GM12878 (cell line): ENCODE measurements at regions not wholly inside any gene's neighbourhood (a gene's known extent, or its start where the extent isn't known, plus 50 kb on each side); places are given as distances from the start of the nearest gene placed in this dataset.

Source experiments
- ATAC-seq: fragments of 200-7000 bp; cut with Tn5 transposase; 3 replicates; pipeline ENCODE4 v1.9.1; 2020; ENCODE audit warnings: mild to moderate bottlenecking, moderate library complexity
- BruUV-seq: library from RNA; stranded (reverse); fragments of 400-500 nt; replicated peaks from 2 replicates; lab custom pipeline; 2021; lab: Mats Ljungman, UMichigan
- CTCF ChIA-PET: fragments of 300-600 bp; sonication (Branson Sonifier 250); formaldehyde crosslinking; extraction: SDS; loops from one replicate; lab custom pipeline; 2021; ENCODE audit warnings: inconsistent platforms; lab: Yijun Ruan, JAX
- POLR2A ChIA-PET: fragments of 350-600 bp; formaldehyde crosslinking; extraction: SDS; loops from one replicate; lab custom pipeline; 2021; ENCODE audit warnings: inconsistent platforms; lab: Charles Lee
- RAD21 ChIA-PET: fragments of 300-600 bp; sonication (Branson Sonifier 250); formaldehyde crosslinking; loops from one replicate; lab custom pipeline; 2023; ENCODE audit warnings: antibody characterized with exemption; ENCODE audit not compliant: unreplicated experiment; lab: Charles Lee
- SMC1A ChIA-PET: fragments of 300-600 bp; sonication (Branson Sonifier 250); formaldehyde crosslinking; loops from one replicate; lab custom pipeline; 2023; ENCODE audit not compliant: unreplicated experiment, uncharacterized antibody; lab: Charles Lee
- DNase-seq: peaks from one replicate; pipeline ENCODE4 v3.0.0-alpha.2; 2011; ENCODE audit warnings: low read depth, low spot score
- FAIRE-seq: peaks from 3 replicates; lab custom pipeline; 2011; peaks lifted over from hg19 to GRCh38; lab: Jason Lieb, UNC
- H2AFZ ChIP-seq: 2 replicates; pipeline ENCODE4 v1.6.0; 2011; ENCODE audit warnings: low read depth, low read length, control low read depth; ENCODE audit not compliant: control insufficient read depth
- H3K27ac ChIP-seq: 2 replicates; pipeline ENCODE4 v1.5.1; 2011; ENCODE audit warnings: control low read depth; ENCODE audit not compliant: control insufficient read depth, insufficient read depth
- H3K27me3 ChIP-seq, 2 experiments: replicated peaks in 1 of 2; 2 replicates each; pipeline versions ENCODE4 v1.6.0 to v1.6.1; 2011; ENCODE audit warnings: low read length in 1 of 2; ENCODE audit not compliant: control insufficient read depth in 2 of 2, insufficient read depth in 2 of 2
- H3K36me3 ChIP-seq, 2 experiments: 2 replicates each; pipeline ENCODE4 v1.5.1; 2011; ENCODE audit warnings: low read length in 1 of 2; ENCODE audit not compliant: control insufficient read depth in 2 of 2, insufficient read depth in 2 of 2
- H3K4me1 ChIP-seq: 2 replicates; pipeline ENCODE4 v1.6.1; 2011; ENCODE audit warnings: mild to moderate bottlenecking, low read length, moderate library complexity, mixed read lengths; ENCODE audit not compliant: control insufficient read depth, insufficient read depth
- H3K4me2 ChIP-seq: 2 replicates; pipeline ENCODE4 v1.6.0; 2011; ENCODE audit warnings: control low read depth; ENCODE audit not compliant: control insufficient read depth, insufficient read depth
- H3K4me3 ChIP-seq: fragments of 200-600 bp; sonication (generic); 2 replicates; pipeline ENCODE4 v1.5.1; 2016
- H3K79me2 ChIP-seq: 2 replicates; pipeline ENCODE4 v1.6.0; 2011; ENCODE audit warnings: low read length; ENCODE audit not compliant: control insufficient read depth, insufficient read depth
- H3K9ac ChIP-seq: 2 replicates; pipeline ENCODE4 v1.8.0; 2011; ENCODE audit warnings: low read length, control low read depth, mixed read lengths; ENCODE audit not compliant: control insufficient read depth, insufficient read depth
- H3K9me3 ChIP-seq: replicated peaks from 3 replicates; pipeline ENCODE4 v1.5.1; 2011; ENCODE audit warnings: mild to moderate bottlenecking, low read length; ENCODE audit not compliant: control insufficient read depth, insufficient read depth
- H4K20me1 ChIP-seq: 2 replicates; pipeline ENCODE4 v1.6.0; 2011; ENCODE audit not compliant: control insufficient read depth, insufficient read depth
- BRCA1 ChIP-seq: IDR thresholded peaks from 2 replicates; pipeline ENCODE4 v1.6.1; 2011; ENCODE audit warnings: low read depth, low read length, improper control_type of control experiment
- CHD4 ChIP-seq: fragments of 200-600 bp; sonication (generic); IDR thresholded peaks from 2 replicates; pipeline ENCODE4 v1.6.1; 2016; ENCODE audit warnings: mild to moderate bottlenecking
- ESRRA ChIP-seq: IDR thresholded peaks from 2 replicates; pipeline ENCODE4 v1.6.1; 2012; ENCODE audit warnings: mild to moderate bottlenecking, low read length, improper control_type of control experiment
- EZH2 ChIP-seq: IDR thresholded peaks from 2 replicates; pipeline ENCODE4 v1.6.1; 2012; ENCODE audit warnings: low read depth, mild to moderate bottlenecking, control low read depth, inconsistent platforms, low read length, borderline replicate concordance; ENCODE audit not compliant: control insufficient read depth
- MEF2A ChIP-seq: IDR thresholded peaks from 2 replicates; pipeline ENCODE4 v1.6.1; 2011; ENCODE audit warnings: low read depth, mild to moderate bottlenecking, low read length, moderate library complexity; ENCODE audit not compliant: insufficient read depth
- NFYA ChIP-seq: IDR thresholded peaks from 2 replicates; pipeline ENCODE4 v1.6.1; 2011; ENCODE audit warnings: low read depth, mild to moderate bottlenecking, low read length, improper control_type of control experiment, borderline replicate concordance
- PAX8 ChIP-seq: fragments of 450-650 bp; IDR thresholded peaks from 2 replicates; pipeline ENCODE4 v1.6.1; 2017; ENCODE audit warnings: mild to moderate bottlenecking, moderate library complexity
- POLR2AphosphoS2 ChIP-seq: IDR thresholded peaks from 2 replicates; pipeline ENCODE4 v1.6.1; 2011; ENCODE audit warnings: low read depth, mild to moderate bottlenecking, low read length, improper control_type of control experiment, moderate library complexity
- SMARCA5 ChIP-seq: fragments of 450-650 bp; IDR thresholded peaks from 2 replicates; pipeline ENCODE4 v1.6.1; 2017; ENCODE audit warnings: mild to moderate bottlenecking
- TCF7 ChIP-seq: IDR thresholded peaks from 2 replicates; pipeline ENCODE4 v1.6.1; 2014; ENCODE audit warnings: antibody characterized with exemption, borderline replicate concordance
- ZBED1 ChIP-seq: IDR thresholded peaks from 2 replicates; pipeline ENCODE4 v1.6.1; 2016; ENCODE audit warnings: borderline replicate concordance
- ZNF207 ChIP-seq: fragments of 450-650 bp; IDR thresholded peaks from 2 replicates; pipeline ENCODE4 v1.6.1; 2014; ENCODE audit warnings: antibody characterized with exemption, mild to moderate bottlenecking, borderline replicate concordance
- ZNF687 ChIP-seq: fragments of 450-650 bp; IDR thresholded peaks from 2 replicates; pipeline ENCODE4 v1.6.1; 2017; ENCODE audit warnings: mild to moderate bottlenecking, moderate library complexity
- WGBS: methylation state at CpG from one replicate; pipeline ENCODE4 v1.1.6; 2016; ENCODE audit warnings: low lambda C conversion rate; ENCODE audit not compliant: insufficient replicate concordance, insufficient coverage; ENCODE audit errors: missing lambda C conversion rate; 5-methylcytosine and 5-hydroxymethylcytosine counted together
- in situ Hi-C: fragments of 300-500 bp; cut with MboI; formaldehyde crosslinking; loops from 9 replicates; pipeline ENCODE4 v1.14.3; 2018; ENCODE audit warnings: mixed read lengths
- intact Hi-C: fragments of 100-400 bp; cut with micrococcal nuclease; formaldehyde crosslinking; loops from one replicate; pipeline ENCODE4 v1.14.2; 2022; ENCODE audit not compliant: unreplicated experiment
- TF ChIP-seq, protein P1 (sequence below): IDR thresholded peaks from 2 replicates; pipeline ENCODE4 v1.6.1; 2012; ENCODE audit warnings: low read depth, low read length, improper control_type of control experiment
- TF ChIP-seq, protein P2 (sequence below): fragments of 450-650 bp; IDR thresholded peaks from 2 replicates; pipeline ENCODE4 v1.6.1; 2017; ENCODE audit warnings: mild to moderate bottlenecking, low read depth, inconsistent platforms; ENCODE audit not compliant: poor library complexity, severe bottlenecking

- TF ChIP-seq MEF2A (no peak), PAX8 (no peak), POLR2AphosphoS2 (no peak)
- TF ChIP-seq, protein P1, sequence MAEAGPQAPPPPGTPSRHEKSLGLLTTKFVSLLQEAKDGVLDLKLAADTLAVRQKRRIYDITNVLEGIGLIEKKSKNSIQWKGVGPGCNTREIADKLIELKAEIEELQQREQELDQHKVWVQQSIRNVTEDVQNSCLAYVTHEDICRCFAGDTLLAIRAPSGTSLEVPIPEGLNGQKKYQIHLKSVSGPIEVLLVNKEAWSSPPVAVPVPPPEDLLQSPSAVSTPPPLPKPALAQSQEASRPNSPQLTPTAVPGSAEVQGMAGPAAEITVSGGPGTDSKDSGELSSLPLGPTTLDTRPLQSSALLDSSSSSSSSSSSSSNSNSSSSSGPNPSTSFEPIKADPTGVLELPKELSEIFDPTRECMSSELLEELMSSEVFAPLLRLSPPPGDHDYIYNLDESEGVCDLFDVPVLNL, result no peak
- TF ChIP-seq, protein P2, sequence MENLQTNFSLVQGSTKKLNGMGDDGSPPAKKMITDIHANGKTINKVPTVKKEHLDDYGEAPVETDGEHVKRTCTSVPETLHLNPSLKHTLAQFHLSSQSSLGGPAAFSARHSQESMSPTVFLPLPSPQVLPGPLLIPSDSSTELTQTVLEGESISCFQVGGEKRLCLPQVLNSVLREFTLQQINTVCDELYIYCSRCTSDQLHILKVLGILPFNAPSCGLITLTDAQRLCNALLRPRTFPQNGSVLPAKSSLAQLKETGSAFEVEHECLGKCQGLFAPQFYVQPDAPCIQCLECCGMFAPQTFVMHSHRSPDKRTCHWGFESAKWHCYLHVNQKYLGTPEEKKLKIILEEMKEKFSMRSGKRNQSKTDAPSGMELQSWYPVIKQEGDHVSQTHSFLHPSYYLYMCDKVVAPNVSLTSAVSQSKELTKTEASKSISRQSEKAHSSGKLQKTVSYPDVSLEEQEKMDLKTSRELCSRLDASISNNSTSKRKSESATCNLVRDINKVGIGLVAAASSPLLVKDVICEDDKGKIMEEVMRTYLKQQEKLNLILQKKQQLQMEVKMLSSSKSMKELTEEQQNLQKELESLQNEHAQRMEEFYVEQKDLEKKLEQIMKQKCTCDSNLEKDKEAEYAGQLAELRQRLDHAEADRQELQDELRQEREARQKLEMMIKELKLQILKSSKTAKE, result no peak
- TF ChIP-seq, all 136 proteins: peak for 0
Observed at GRCh38 chr2:143885461-143885860, 634.5 kb downstream of the ZEB2 start (continued).

GRCh38 chr2:143881246-143881645 lies 638.7 kb downstream of the ZEB2 start:
- FAIRE-seq (no peak), DNase-seq (no peak), ATAC-seq (no peak)
- 65% methylated on average over 2 of the region's 2 CpGs for WGBS
- Histone ChIP-seq H3K36me3 (no peaks in the 10 kb centered on the region), H3K9me3 (no peaks in the 10 kb centered on the region), H3K4me2 (no peak overlapping the region), H3K79me2 (no peaks in the 10 kb centered on the region), H3K27me3 (no peaks in the 10 kb centered on the region; a peak in 1 of 4 replicates), H3K4me1 (no peaks in the 10 kb centered on the region), H3K4me3 (no peak overlapping the region), H4K20me1 (no peaks in the 10 kb centered on the region), H2AFZ (no peak overlapping the region), H3K9ac (no peak overlapping the region), H3K27ac (no peak overlapping the region)
- in situ Hi-C loops (no loop called here), intact Hi-C loops (no loop called here)
- RAD21 ChIA-PET, result no interaction called here
- POLR2A ChIA-PET, result no interaction called here
- BruUV-seq, result no TSS peak
- SMC1A ChIA-PET, result no interaction called here
- CTCF ChIA-PET, result no interaction called here
- TF ChIP-seq ZNF687, result no peak
- no peak for TF ChIP-seq NFYA
- TF ChIP-seq ESRRA, result no peak
- no peak for TF ChIP-seq EZH2
- no peak for TF ChIP-seq POLR2AphosphoS2
- no peak for TF ChIP-seq CHD4
- no peak for TF ChIP-seq TCF7
- no peak for TF ChIP-seq SMARCA5
- no peak for TF ChIP-seq ZNF207
- TF ChIP-seq ZBED1, result no peak
- TF ChIP-seq BRCA1, result no peak
